Superior temporal gyrus (tissue), 1 donor: ENCODE measurements at regions not wholly inside any gene's neighbourhood (a gene's known extent, or its start where the extent isn't known, plus 50 kb on each side); places are given as distances from the start of the nearest gene placed in this dataset.
"Not testable (repeated sequence)": the region's sequence is repeated elsewhere in the genome, so short reads cannot be mapped to it uniquely, and the experiment has no call there.

Source experiments
- DNase-seq: peaks from one replicate; pipeline ENCODE4 v3.0.0-alpha.2; 2016; ENCODE audit errors: extremely low spot score

GRCh38 chr12:34097213-34097612 is 74.9 kb downstream of the ALG10 start:
- no peak for DNase-seq

GRCh38 chr12:34105392-34105933 is 83.2 kb downstream of the ALG10 start:
- DNase-seq = no peak

GRCh38 chr12:34106172-34106571 is 83.9 kb downstream of the ALG10 start:
- no peak for DNase-seq

DNA sequence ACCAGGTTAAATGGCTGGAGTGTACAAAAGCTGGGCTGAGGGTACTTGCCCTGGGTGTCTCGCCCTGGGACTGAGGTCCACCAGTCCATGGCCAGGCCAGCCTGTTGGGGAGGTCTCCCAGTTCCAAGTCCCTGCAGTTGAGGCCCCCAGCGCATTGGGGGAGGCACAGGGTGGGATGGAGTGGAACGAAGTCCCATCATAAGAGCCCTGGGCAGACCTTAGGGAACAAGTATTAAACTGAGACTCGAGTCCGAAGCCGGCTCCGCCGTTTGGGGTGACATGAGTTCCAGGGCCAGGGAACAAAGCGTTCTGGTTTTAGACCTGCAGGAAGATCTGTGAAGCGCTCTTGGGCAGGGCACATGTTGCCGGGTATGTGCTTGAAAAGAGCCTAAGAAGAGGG is 84.7 kb downstream of the ALG10 start:
- no peak for DNase-seq

DNA sequence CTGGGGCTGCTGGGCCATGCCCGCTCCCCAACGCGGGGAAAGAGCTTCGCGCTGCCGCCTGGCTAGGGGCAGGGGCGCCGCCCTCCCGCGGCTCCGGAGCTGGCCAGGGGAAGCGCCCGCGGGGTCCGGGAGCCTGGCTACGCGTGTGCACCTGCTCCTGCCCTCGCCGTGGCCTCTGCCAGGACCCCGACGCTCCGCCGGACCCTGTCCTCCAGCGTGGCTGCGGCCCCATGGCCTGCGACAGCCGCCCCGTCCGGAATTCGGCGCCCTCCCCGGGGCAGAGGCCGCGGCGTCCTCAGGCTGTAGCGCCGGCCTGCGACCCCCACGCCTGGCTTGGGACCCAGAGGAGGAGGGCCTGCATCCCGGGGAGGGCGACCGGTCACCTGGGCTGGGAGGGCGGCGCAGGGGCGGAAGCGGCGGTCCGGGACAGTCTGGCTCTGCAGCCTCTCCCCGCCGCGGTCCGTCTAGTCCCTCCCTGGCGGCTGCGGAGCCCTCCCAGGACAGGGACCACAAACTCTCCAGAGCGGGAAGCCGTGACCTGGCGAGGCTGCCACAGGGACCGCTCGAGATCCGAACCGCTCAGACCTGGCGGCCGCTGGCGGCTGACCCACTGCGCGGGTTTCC is 85.6 kb downstream of the ALG10 start:
- no peak for DNase-seq

- no peak for DNase-seq
These were observed 86.1 kb downstream of the ALG10 start for GRCh38 chr12:34108405-34108803.

GRCh38 chr12:34108967-34109366 is 86.7 kb downstream of the ALG10 start:
- no peak for DNase-seq

- DNase-seq = no peak
These were observed 87.1 kb downstream of the ALG10 start for GRCh38 chr12:34109390-34109789.

DNA sequence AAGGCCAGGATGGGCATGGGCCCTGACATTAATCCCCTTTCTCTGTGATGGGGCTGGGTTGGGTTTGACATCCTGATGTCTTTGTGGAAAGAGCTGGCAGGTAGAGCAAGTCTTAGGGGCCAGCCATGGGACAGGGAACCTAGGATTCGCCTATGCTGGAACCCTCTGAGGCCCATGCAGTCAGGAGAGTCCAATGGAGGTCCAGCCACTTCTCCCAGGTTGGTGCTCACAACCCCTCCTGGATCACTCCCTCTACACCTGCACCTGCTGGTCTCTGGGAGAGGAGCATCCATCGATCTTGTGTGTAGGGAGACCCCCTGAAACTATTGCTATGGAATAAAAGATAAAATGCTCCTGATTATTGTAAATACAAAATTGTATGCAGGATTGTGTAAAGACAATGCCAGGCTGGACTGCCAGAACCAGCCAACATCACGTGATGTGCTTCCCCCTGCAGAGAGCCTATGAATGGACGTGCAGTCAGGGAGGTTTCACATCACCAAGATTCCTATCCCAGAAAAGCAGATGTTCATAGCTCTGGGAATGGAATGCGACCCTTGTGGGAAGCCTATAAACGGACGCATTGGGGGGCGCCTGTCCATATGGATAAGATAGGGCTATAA is 87.7 kb downstream of the ALG10 start:
- not testable (repeated sequence) for DNase-seq

DNA sequence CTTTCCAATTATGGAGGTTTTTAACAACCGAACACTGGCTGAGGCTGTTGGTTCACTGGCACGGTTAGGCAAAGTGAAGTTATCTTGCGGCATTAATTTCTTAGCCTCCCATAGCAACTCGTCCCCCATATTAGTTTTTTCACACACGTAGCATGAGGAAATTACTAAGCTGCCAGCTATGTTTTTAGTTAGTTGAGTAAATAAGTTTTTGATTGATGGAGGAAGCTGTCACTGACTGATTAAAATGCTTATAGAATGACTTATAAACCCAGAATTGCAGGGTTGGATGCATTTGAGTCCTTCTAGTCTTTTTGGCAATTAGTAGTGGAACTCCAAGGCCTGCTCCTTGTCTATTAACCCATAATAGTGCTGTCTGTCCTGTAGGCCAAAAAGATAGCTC is 97.1 kb downstream of the ALG10 start:
- DNase-seq = no peak

- no peak for DNase-seq
These were observed 99.1 kb downstream of the ALG10 start for GRCh38 chr12:34121360-34121759.

DNA sequence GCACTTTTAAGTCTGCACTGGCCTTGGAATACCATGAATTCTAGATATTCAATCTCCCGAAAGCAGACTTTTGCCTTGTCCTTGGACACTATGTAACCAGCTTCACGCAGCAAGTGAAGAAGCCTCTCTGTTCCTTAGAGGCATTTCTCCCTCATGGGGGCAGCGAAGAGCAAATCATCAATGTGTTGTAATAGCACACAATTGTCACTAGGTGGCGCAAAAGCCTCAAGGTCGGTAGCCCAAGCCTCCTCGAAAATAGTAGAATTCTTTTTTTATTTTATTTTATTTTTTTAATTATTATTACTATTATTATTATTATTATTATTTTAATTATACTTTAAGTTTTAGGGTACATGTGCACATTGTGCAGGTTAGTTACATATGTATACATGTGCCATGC is 100.8 kb downstream of the ALG10 start:
- DNase-seq = peak; percentile 84

- DNase-seq = no peak
These were observed 102.3 kb downstream of the ALG10 start for GRCh38 chr12:34124608-34125007.

DNA sequence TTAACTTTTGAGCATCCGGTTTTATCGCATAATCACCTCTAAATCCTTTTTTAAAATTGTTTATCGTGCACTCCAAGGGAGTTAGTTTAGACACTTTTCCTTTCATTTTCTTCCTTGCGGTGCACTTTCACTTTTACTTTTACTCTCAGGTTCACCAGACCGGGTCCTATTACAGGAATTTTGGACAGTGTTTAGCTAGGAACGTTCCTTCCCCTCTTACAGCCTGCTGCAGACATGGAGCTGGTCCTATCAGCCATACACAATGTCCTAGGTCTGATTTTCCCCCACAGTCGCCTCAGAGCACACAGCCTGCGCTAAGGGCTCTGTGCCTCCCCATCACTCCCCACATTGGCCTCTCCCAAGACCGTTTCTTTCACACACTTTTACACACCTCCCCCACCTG is 103.9 kb downstream of the ALG10 start:
- no peak for DNase-seq

DNA sequence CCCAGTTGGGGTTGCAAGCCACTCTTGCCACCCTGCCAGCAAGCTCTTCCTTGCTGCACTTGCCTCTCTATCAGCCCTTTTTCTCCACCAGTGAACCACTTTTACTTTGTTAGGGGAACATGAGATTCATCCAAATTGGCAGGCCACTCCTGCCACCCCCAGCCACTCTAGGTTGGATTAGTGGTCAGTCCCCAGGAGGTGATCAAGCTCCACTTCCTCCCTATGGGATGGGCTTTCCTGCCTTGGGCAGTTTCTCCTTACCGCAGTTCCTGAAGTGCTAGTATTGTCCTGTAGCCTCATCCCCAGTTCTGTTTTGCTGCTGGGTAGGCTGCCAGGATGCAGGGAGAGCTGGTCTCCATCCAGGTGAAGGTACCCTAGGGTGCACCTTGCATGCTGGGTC is 104.5 kb downstream of the ALG10 start:
- DNase-seq = no peak

DNA sequence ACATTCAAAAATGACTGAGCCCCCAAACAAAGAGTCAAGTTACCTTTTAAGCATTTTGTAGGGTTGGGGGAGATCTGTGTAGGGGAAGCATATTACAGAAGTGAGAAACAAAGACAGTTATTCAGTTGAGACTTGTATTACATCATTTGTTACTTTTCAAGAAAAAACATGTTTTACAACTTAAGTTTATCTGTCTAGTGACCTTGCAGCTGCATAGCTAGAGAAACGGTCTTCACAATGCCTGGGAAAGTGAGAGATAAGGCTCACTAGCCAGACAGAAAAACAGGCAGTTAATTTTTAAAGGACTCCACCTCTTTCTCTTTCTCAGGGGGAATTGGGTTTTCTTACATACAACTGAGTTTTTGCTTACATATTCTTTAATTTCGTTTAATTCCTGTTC is 105.1 kb downstream of the ALG10 start:
- not testable (repeated sequence) for DNase-seq

DNA sequence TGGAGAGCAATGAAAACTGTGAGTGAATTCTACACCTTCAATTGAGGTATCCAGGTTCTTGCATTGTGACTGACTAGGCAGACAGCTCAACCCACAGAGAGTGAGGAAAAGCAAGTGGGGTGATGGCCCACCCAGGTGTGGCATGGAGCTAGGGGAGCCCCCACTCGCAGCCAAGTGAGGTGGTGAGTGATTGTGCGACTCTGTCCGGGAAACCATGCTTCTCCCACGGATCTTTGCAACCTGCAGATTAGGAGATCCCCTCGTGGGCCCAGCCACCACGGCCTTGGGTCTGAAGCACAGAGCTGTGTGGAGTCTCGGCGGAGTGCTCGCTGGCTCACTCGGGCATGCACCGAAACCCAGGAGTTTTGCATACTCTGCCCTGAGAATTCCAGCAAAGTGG is 120.1 kb downstream of the ALG10 start:
- no peak for DNase-seq

- DNase-seq = no peak
These were observed 128.7 kb downstream of the ALG10 start for GRCh38 chr12:34151019-34151418.

DNA sequence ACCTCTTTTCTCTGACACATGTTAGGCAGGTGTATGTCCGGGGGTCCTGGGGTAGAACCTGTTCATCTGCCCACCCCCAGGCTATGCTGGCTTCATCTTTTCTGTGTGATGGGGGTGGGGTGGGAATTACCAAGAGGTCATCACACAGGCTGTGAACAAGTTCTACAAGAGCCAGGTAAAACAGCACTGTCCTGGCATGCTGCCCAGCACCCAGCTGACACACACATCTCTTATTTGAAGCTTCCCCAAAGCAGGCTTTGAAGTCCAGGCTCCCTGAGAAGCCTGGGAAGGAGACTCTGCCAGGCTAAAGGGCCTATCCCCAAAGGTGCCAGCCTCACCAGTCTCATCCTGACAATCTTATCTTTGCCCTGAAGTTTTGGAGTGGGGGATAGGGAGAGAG is 141.1 kb downstream of the ALG10 start:
- DNase-seq = no peak

GRCh38 chr12:34166427-34167060 is 144.2 kb downstream of the ALG10 start:
- DNase-seq = no peak

- not testable (repeated sequence) for DNase-seq
These were observed 146.2 kb downstream of the ALG10 start for GRCh38 chr12:34168507-34168906.

DNA sequence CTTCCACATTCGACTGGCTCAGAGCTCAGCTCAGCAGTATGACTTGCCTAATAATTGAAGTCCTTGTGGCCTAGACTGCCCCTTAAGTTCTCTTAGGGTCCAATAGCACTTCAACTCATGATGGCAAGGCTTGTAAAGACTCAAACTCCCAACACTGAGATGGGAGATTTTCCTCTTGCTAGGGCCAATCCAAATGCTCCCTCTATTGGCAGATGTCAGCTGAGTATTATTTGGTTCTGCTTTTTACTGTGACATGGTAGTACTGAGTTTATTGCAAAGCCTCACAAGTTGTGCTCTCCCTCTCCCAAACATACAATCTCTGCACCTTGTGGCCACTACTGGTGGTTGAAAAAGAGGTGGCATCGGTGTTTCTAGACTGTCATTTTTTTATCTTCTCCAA is 164.2 kb downstream of the ALG10 start:
- no peak for DNase-seq

DNA sequence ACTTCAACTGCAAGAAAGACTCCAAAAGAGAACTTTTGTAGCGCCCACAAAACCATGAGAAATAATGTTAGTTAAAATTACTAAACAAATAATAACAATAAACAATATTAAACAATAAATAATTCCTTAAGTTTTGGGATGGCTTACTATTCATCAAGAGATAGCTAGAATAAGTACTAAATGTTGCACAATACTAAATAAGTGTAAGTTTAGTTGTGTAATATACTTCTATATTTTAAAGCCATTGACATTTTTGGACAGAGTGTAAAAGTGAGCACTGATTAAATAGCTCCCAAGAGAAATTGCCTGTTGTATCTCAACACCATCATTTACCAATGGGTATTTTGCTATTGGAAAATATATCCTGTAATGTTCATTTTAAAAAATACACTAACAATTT is 166.7 kb downstream of the ALG10 start:
- DNase-seq = no peak
